ENCODE measurements at regions not wholly inside any gene's neighbourhood (a gene's known extent, or its start where the extent isn't known, plus 50 kb on each side); places are given as distances from the start of the nearest gene placed in this dataset.

DNA sequence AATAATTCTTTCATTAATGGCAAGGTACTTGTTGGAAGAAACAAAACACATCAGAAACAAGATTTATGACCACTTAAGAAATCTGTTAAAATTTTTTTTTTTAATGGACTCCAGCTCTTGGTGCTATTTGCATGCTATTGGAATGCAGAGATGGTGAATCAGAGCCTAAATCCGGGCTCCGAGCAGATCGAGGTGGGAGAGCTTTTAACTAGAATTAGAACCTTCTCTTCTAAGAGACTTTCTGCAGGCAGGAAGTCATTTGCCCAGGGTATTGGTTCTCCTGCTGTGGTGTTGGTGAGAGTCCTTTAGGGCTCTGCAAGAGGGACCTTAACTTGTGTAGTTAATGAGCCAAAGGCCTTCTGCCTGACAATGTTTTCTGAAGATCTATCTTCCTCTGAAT is 419.4 kb downstream of the SNAPC1 start:
- Histone ChIP-seq H2BK20ac (ENCODE audit: low read depth, low read length) (no peak overlapping the region), H3K14ac (replicated peaks; ENCODE audit: low read depth, low read length) (no peak overlapping the region), H3K4me3 (ENCODE audit: insufficient read depth, low read depth, low read length) (no peak overlapping the region), H2AK9ac (replicated peaks; ENCODE audit: low read depth, low read length, poor library complexity) (no peak overlapping the region), H2BK120ac (ENCODE audit: low read depth, low read length) (no peak overlapping the region), H4K5ac (ENCODE audit: low read depth, low read length) (no peak overlapping the region), H3K36me3 (ENCODE audit: control insufficient read depth, insufficient read depth, low read length) (no peaks in the 10 kb centered on the region), H2BK5ac (ENCODE audit: low read depth, low read length, poor library complexity, severe bottlenecking) (no peak overlapping the region), H3K56ac (ENCODE audit: extremely low read depth, insufficient read depth, low read length) (no peak overlapping the region), H4K91ac (ENCODE audit: insufficient read depth, low read depth, low read length) (no peak overlapping the region), H3K27ac (ENCODE audit: insufficient read depth, low read length) (no peak overlapping the region), H4K20me1 (ENCODE audit: insufficient read depth, low read length) (no peaks in the 10 kb centered on the region), H4K8ac (ENCODE audit: low read depth in 2 of 2, low read length in 2 of 2) (no peak overlapping the region), H3K4me2 (ENCODE audit: low read depth, low read length) (no peak overlapping the region), H3K79me1 (ENCODE audit: low read depth in 1 of 2, low read length in 2 of 2) (no peaks in the 10 kb centered on the region), H3K4ac (ENCODE audit: low read depth, low read length) (no peak overlapping the region), H2AK5ac (ENCODE audit: low read depth, low read length) (no peak overlapping the region), H3K4me1 (ENCODE audit: control insufficient read depth, insufficient read depth, low read length) (no peaks in the 10 kb centered on the region), H3K9me3 (ENCODE audit: control insufficient read depth, insufficient read depth, low read length) (no peaks in the 10 kb centered on the region), H3K27me3 (ENCODE audit: control insufficient read depth, insufficient read depth, low read length) (peaks cover 3% of the 10 kb centered on the region; the same call in 1 of the 2 replicates), H3K23ac (ENCODE audit: low read depth, low read length) (no peak overlapping the region), H2BK15ac (ENCODE audit: low read depth, low read length) (no peak overlapping the region), H3K18ac (ENCODE audit: low read depth, low read length) (no peak overlapping the region), H3K9me1 (ENCODE audit: insufficient read depth, low read length) (no peaks in the 10 kb centered on the region), H3K9ac (ENCODE audit: low read depth, low read length) (no peak overlapping the region), H2AFZ (replicated peaks; ENCODE audit: low read length, poor library complexity) (no peak overlapping the region)
- in situ Hi-C loops (cut with MboI; ENCODE audit: low sequenced_read_pairs) (loop anchor here (10.0 kb wide), 2 partner anchors 853 to 953 kb away; no protein-coding TSS in a partner anchor), dilution Hi-C loops (cut with HindIII; ENCODE audit: low sequenced_read_pairs, unreplicated experiment) (no loop called here), intact Hi-C loops (cut with micrococcal nuclease) (loop anchor here (10.0 kb wide), 2 partner anchors 263 to 473 kb away; no protein-coding TSS in a partner anchor)
- no CpG with 5 or more reads among the region's 3 CpGs for WGBS, 2 experiments (ENCODE audit: extremely low coverage in 2 of 2, insufficient read length in 1 of 2)
- POLR2A ChIA-PET (ENCODE audit: unreplicated experiment), result no interaction called here
- ATAC-seq (ENCODE audit: low read depth) (no peak), DNase-seq (no peak)
- BruUV-seq (replicated peaks), result no TSS peak
- CTCF ChIA-PET, result no interaction called here
- no peak for TF ChIP-seq MAZ (IDR thresholded peaks at IDR 0.05; ENCODE audit: borderline replicate concordance, low read depth, low read length)
- TF ChIP-seq, protein P1, sequence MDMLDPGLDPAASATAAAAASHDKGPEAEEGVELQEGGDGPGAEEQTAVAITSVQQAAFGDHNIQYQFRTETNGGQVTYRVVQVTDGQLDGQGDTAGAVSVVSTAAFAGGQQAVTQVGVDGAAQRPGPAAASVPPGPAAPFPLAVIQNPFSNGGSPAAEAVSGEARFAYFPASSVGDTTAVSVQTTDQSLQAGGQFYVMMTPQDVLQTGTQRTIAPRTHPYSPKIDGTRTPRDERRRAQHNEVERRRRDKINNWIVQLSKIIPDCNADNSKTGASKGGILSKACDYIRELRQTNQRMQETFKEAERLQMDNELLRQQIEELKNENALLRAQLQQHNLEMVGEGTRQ (IDR thresholded peaks at IDR 0.05; ENCODE audit: low read depth, low read length), result no peak
- no peak for TF ChIP-seq RCOR1 (IDR thresholded peaks at IDR 0.05; ENCODE audit: insufficient replicate concordance, low read length)
- no peak for TF ChIP-seq CHD1 (IDR thresholded peaks at IDR 0.05; ENCODE audit: low read depth, low read length)
- no peak for TF ChIP-seq NFE2L2 (IDR thresholded peaks at IDR 0.05; ENCODE audit: low read depth, low read length)
- TF ChIP-seq SMC3 (IDR thresholded peaks at IDR 0.05; ENCODE audit: low read depth, low read length), result no peak
- no peak for TF ChIP-seq POLR2A (IDR thresholded peaks at IDR 0.05; ENCODE audit: low read depth, low read length)

All from IMR-90 (cell line).